ENCODE measurements at regions not wholly inside any gene's neighbourhood (a gene's known extent, or its start where the extent isn't known, plus 50 kb on each side); places are given as distances from the start of the nearest gene placed in this dataset.

- Histone ChIP-seq H2AFZ (ENCODE audit: low read length) (no peak overlapping the region), H2BK15ac (ENCODE audit: low read depth, low read length) (no peak overlapping the region), H3T11ph (ENCODE audit: low read length) (no peak overlapping the region), H3K18ac (ENCODE audit: insufficient read length, low read depth, low read length) (no peak overlapping the region), H2BK120ac (ENCODE audit: low read depth, low read length, poor library complexity, severe bottlenecking) (no peak overlapping the region), H3K9ac (ENCODE audit: extremely low read depth, insufficient read length, low read length) (no peak overlapping the region), H4K20me1 (ENCODE audit: control insufficient read depth, insufficient read depth, insufficient read length) (no peaks in the 10 kb centered on the region), H2BK20ac (ENCODE audit: low read depth, low read length, poor library complexity, severe bottlenecking) (no peak overlapping the region), H3K27me3 (ENCODE audit: insufficient read depth, low read length) (no peaks in the 10 kb centered on the region), H3K4me2 (ENCODE audit: insufficient read depth, insufficient read length, low read length) (no peak overlapping the region), H3K9me3 (ENCODE audit: control insufficient read depth, low read depth, low read length) (no peaks in the 10 kb centered on the region), H3K23ac (ENCODE audit: insufficient read length, low read depth, low read length) (no peak overlapping the region), H3K14ac (ENCODE audit: insufficient read depth, low read length) (no peak overlapping the region), H2BK5ac (ENCODE audit: insufficient read length, low read length) (no peak overlapping the region), H3K27ac (ENCODE audit: insufficient read length, low read depth, low read length) (no peak overlapping the region), H3K56ac (ENCODE audit: insufficient read length, low read depth, low read length) (no peak overlapping the region), H4K8ac (replicated peaks; ENCODE audit: insufficient read length, low read depth, low read length) (no peak overlapping the region), H3K4ac (ENCODE audit: low read depth, low read length) (no peak overlapping the region), H3K79me1 (ENCODE audit: insufficient read depth, low read depth, low read length, poor library complexity, severe bottlenecking) (no peaks in the 10 kb centered on the region), H4K91ac (ENCODE audit: insufficient read length, low read depth, low read length) (no peak overlapping the region), H3K23me2 (ENCODE audit: insufficient read length, low read depth, low read length, poor library complexity, severe bottlenecking) (no peaks in the 10 kb centered on the region), H2AK5ac (ENCODE audit: insufficient read length, low read length) (no peak overlapping the region), H2BK12ac (ENCODE audit: insufficient read length, low read depth, low read length) (no peak overlapping the region), H3K4me1 (ENCODE audit: insufficient read depth, low read length) (no peaks in the 10 kb centered on the region), H4K5ac (ENCODE audit: insufficient read length, low read depth, low read length) (no peak overlapping the region), H3K79me2 (ENCODE audit: insufficient read depth, low read length) (no peaks in the 10 kb centered on the region)
- Mint-ChIP-seq H3K27ac (no peak overlapping the region), H3K36me3 (ENCODE audit: insufficient read depth in 1 of 3, low read depth in 3 of 3) (no peaks in the 10 kb centered on the region), H3K4me1 (no peaks in the 10 kb centered on the region), H3K4me3 (no peak overlapping the region), H3K27me3 (ENCODE audit: low read depth) (no peaks in the 10 kb centered on the region), H3K9me3 (no peaks in the 10 kb centered on the region)
- no CpG with 5 or more reads among the region's 3 CpGs for WGBS (ENCODE audit: extremely low coverage, insufficient read length, low lambda C conversion rate)
- DNase-seq = no peak
- TF ChIP-seq CTCF (conservative IDR thresholded peaks at IDR 0.05) = no peak
Observed at GRCh38 chr2:14551069-14551468, 81.4 kb upstream of the LRATD1 start.
